ENCODE measurements at regions not wholly inside any gene's neighbourhood (a gene's known extent, or its start where the extent isn't known, plus 50 kb on each side); places are given as distances from the start of the nearest gene placed in this dataset.

DNA sequence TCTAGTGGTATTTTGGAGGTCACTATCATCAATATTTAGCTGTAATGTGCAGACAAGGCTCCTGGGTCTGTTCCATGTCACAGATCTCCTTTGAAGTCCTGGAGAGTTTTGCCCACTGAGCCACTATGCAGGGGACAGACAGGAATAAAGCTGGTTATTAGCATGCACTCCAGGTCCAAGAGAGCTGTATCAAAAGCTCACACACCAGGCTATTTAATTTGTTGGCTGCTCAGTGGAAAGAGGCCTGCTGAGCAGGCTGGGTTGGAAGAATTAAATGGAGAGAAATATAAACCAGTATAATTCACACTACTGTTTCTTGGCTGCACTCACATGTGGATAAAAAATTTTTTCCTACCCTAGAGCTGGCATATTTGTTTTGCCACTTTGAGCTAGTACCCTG, 113.8 kb upstream of the TAF11L2 start:
- POLR2A ChIA-PET = interaction anchor here (1.2 kb wide), 1 partner anchor 32 kb away, joined by 3 read pairs; no protein-coding TSS in a partner anchor
- TF ChIP-seq EZH2phosphoT487 (IDR thresholded peaks at IDR 0.05; ENCODE audit: borderline replicate concordance, low read depth, low read length) = no peak
- TF ChIP-seq, protein P1, sequence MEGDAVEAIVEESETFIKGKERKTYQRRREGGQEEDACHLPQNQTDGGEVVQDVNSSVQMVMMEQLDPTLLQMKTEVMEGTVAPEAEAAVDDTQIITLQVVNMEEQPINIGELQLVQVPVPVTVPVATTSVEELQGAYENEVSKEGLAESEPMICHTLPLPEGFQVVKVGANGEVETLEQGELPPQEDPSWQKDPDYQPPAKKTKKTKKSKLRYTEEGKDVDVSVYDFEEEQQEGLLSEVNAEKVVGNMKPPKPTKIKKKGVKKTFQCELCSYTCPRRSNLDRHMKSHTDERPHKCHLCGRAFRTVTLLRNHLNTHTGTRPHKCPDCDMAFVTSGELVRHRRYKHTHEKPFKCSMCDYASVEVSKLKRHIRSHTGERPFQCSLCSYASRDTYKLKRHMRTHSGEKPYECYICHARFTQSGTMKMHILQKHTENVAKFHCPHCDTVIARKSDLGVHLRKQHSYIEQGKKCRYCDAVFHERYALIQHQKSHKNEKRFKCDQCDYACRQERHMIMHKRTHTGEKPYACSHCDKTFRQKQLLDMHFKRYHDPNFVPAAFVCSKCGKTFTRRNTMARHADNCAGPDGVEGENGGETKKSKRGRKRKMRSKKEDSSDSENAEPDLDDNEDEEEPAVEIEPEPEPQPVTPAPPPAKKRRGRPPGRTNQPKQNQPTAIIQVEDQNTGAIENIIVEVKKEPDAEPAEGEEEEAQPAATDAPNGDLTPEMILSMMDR (conservative IDR thresholded peaks at IDR 0.05; ENCODE audit: low read length) = no peak
- Histone ChIP-seq H2AFZ (ENCODE audit: low read length) (no peak overlapping the region), H3K4me1 (ENCODE audit: insufficient read depth, low read length, poor library complexity, severe bottlenecking) (no peaks in the 10 kb centered on the region), H3K9me3 (ENCODE audit: low read length) (no peaks in the 10 kb centered on the region), H3K79me2 (ENCODE audit: insufficient read depth, low read depth, low read length) (no peaks in the 10 kb centered on the region), H3K9me2 (ENCODE audit: insufficient read depth, low read length) (no peaks in the 10 kb centered on the region), H4K20me1 (ENCODE audit: insufficient read depth, low read length) (no peaks in the 10 kb centered on the region), H3K4me3 (ENCODE audit: low read depth, low read length, poor library complexity, severe bottlenecking) (no peak overlapping the region), H3K36me3 (ENCODE audit: insufficient read depth, low read length) (no peaks in the 10 kb centered on the region), H3K4me2 (ENCODE audit: low read length) (no peak overlapping the region), H3K27ac (ENCODE audit: low read depth, low read length, poor library complexity, severe bottlenecking) (no peak overlapping the region)
- BruUV-seq (replicated peaks) = no TSS peak
- intact Hi-C loops (cut with micrococcal nuclease; ENCODE audit: unreplicated experiment) = no loop called here
- CTCF ChIA-PET (ENCODE audit: unreplicated experiment) = interaction anchor here (1.0 kb wide), 1 partner anchor 14 kb away, joined by 3 read pairs; no protein-coding TSS in a partner anchor
- no peak for DNase-seq (ENCODE audit: low spot score)

DNA sequence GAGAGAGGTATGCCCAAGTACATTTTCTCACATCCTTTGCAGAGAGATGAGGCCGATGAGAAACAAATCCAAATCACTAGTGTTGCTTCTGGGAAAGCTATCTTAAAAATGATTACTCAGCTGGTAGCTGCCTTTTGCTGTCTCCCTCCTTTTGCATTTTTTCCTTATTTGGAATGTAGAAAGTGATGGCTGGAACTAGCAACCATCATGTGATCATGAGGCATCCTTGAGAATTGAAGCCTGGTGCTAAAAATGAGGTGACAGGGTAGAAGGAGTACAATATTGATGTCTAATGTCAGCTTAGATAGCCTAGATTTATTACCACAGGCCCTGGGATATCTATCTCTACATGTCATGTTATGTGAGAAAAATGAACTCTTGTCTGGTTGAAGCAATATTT, 109.3 kb upstream of the TAF11L2 start:
- Histone ChIP-seq H3K4me3 (ENCODE audit: low read depth, low read length, poor library complexity, severe bottlenecking) (no peak overlapping the region), H3K4me1 (ENCODE audit: insufficient read depth, low read length, poor library complexity, severe bottlenecking) (no peaks in the 10 kb centered on the region), H4K20me1 (ENCODE audit: insufficient read depth, low read length) (no peaks in the 10 kb centered on the region), H3K4me2 (ENCODE audit: low read length) (no peak overlapping the region), H3K79me2 (ENCODE audit: insufficient read depth, low read depth, low read length) (no peaks in the 10 kb centered on the region), H3K27ac (ENCODE audit: low read depth, low read length, poor library complexity, severe bottlenecking) (no peak overlapping the region), H3K36me3 (ENCODE audit: insufficient read depth, low read length) (no peaks in the 10 kb centered on the region), H3K9me3 (ENCODE audit: low read length) (no peaks in the 10 kb centered on the region), H3K9me2 (ENCODE audit: insufficient read depth, low read length) (no peaks in the 10 kb centered on the region), H2AFZ (ENCODE audit: low read length) (no peak overlapping the region)
- intact Hi-C loops (cut with micrococcal nuclease; ENCODE audit: unreplicated experiment) = no loop called here
- ChIA-PET POLR2A (no interaction called here), CTCF (ENCODE audit: unreplicated experiment) (no interaction called here)
- BruUV-seq (replicated peaks) = no TSS peak
- TF ChIP-seq, protein P1 (conservative IDR thresholded peaks at IDR 0.05; ENCODE audit: low read length) = no peak
- TF ChIP-seq EZH2phosphoT487 (IDR thresholded peaks at IDR 0.05; ENCODE audit: borderline replicate concordance, low read depth, low read length) = no peak
- no peak for DNase-seq (ENCODE audit: low spot score)

DNA sequence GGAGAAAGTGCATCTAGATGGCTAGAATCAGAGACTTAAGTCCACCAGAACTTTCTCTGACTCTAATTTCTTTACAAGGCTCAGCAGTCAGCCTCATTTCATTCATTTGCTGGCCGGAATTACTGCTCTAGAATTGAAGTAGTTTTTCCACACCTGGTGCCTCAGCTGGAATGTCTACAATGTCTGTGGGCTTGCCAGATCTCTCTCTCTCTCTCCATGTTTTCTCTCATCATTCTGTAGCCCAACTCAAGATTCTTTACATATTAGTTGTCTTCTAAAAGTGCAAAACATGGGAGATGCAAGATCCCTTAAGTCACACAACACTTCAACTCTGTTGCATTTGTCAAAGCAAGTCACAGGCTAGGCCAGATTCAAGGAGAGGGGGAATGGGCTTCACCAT, 103.9 kb upstream of the TAF11L2 start:
- Histone ChIP-seq H3K36me3 (ENCODE audit: insufficient read depth, low read length) (no peaks in the 10 kb centered on the region), H3K9me3 (ENCODE audit: low read length) (no peaks in the 10 kb centered on the region), H3K4me1 (ENCODE audit: insufficient read depth, low read length, poor library complexity, severe bottlenecking) (peaks cover 9% of the 10 kb centered on the region), H3K4me3 (ENCODE audit: low read depth, low read length, poor library complexity, severe bottlenecking) (no peak overlapping the region), H2AFZ (ENCODE audit: low read length) (no peak overlapping the region), H4K20me1 (ENCODE audit: insufficient read depth, low read length) (no peaks in the 10 kb centered on the region), H3K79me2 (ENCODE audit: insufficient read depth, low read depth, low read length) (no peaks in the 10 kb centered on the region), H3K9me2 (ENCODE audit: insufficient read depth, low read length) (no peaks in the 10 kb centered on the region), H3K27ac (ENCODE audit: low read depth, low read length, poor library complexity, severe bottlenecking) (no peak overlapping the region), H3K4me2 (ENCODE audit: low read length) (no peak overlapping the region)
- BruUV-seq (replicated peaks) = no TSS peak
- TF ChIP-seq, protein P1 (conservative IDR thresholded peaks at IDR 0.05; ENCODE audit: low read length) = no peak
- TF ChIP-seq EZH2phosphoT487 (IDR thresholded peaks at IDR 0.05; ENCODE audit: borderline replicate concordance, low read depth, low read length) = no peak
- DNase-seq (ENCODE audit: low spot score) = no peak
- ChIA-PET POLR2A (interaction anchor here (0.8 kb wide), 1 partner anchor 8 kb away, joined by 3 read pairs; no protein-coding TSS in a partner anchor), CTCF (ENCODE audit: unreplicated experiment) (no interaction called here)
- intact Hi-C loops (cut with micrococcal nuclease; ENCODE audit: unreplicated experiment) = no loop called here
